ENCODE measurements at regions not wholly inside any gene's neighbourhood (a gene's known extent, or its start where the extent isn't known, plus 50 kb on each side); places are given as distances from the start of the nearest gene placed in this dataset.

DNA sequence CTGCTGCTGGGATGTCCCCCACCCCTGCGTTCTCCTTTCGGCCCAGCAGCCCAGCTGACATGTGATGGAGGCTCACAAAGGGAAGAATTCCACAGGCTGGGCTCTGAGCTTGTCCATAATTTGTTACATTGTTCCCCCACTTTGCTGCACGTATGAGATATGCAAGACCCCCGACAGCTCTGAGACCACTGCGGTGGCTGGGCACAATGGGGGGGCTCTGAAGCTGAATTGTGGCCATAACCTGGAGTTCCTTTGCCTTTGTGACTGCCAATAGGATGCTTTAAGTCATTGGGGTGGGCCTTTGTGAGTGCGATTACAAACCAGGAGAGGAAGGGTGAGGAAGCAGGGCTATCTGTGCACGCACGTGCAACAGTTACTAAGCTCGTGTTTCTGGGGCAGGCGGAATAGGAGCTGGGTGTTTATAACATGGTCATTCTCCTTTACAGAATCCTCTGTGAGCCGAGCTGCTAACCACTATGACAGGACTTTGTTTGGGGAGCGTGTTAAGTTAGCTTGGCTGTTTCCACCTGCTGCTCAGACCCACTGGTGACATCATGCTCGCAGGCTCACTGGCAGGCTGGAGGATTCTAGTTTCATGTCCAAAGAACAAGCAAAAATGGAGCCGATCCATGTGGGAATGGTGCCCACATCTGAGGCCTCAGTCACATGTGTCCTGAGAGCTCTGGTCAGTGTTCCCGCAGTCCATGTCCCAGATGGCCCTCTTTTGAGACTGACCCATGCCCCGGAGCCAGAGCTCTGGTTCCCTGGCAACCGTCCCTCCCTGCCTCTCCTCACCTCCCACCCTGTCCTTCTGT lies 208.3 kb upstream of the SALL1 start:
- DNase-seq, result no peak

GRCh38 chr16:51357839-51358238 lies 206.8 kb upstream of the SALL1 start:
- DNase-seq, result no peak

DNA sequence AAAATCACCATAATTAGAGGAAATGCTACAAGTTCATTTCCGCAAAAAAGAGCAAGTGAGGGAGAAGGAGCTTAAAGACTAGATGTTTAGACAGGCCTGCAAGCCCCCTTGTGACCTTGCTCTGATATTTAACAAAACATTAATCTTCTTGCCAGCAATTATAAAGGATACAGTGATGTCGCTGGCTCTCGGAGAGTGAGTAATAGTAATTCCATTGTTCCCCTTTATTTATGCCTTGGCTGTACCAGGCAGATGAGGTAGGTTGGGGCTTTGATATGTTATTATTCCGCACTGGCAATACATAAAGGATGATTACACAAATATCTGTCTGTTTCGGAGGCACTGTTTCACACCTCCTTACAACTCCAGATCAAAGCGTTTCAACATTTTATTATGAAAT lies 204.8 kb upstream of the SALL1 start:
- no peak for DNase-seq

DNA sequence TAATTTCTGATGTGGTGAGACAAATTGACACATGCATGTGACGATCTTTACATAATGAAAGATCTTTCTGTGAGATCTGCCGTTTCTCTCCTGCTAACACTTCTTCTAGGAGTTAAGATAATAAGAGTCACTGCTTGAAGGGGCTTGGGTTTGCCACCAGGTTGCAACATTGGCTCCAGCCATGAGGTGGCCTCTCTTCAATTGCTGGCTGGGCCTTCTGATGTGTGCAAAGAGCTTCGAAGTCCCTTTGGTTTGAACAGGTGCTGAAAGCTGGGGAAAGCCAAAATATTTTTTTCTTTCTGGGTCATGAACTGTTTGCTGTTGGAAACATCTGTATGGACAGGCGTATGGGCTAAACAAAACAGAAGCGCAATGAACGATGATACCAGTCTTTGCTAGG lies 204.1 kb upstream of the SALL1 start:
- no peak for DNase-seq

GRCh38 chr16:51353055-51353454 lies 202.0 kb upstream of the SALL1 start:
- DNase-seq, result no peak

DNA sequence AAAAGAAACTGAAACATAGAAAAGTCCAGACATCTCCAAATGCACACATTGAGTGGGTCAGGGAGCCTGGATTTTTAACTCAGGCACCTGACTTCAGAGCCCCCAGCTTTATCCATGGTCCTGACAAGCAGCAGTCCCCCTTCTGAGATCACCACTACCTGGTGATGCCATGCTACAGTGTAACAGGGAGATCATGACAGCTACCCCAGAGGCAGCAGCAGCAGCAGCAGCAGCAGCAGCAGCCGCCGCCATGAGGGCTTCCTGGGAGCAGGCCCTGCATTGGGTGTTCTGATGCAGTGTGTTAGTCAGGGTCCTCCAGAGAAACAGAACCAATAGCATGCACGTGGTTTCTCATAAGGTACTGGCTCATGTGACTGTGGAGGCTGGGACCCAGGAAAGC lies 198.6 kb upstream of the SALL1 start:
- no peak for DNase-seq

DNA sequence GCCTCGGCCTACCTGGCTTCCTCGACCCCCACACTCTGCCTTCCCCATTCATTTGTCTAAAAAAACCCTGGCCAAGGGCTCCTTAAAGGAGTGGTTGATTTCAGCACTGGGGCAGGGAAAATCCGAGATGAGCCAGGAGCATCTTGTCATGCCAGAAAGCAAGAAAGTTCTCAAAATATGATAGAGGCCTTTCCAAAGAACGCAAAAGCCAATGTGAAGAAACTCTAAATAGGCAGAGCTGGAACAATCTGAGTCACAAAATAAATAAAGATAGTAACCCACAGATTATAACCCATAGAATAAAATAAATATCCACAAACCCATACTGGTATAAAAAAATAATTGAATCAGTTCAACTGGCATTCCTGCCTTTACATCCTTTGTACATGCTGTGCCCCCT lies 192.3 kb upstream of the SALL1 start:
- DNase-seq, result no peak

DNA sequence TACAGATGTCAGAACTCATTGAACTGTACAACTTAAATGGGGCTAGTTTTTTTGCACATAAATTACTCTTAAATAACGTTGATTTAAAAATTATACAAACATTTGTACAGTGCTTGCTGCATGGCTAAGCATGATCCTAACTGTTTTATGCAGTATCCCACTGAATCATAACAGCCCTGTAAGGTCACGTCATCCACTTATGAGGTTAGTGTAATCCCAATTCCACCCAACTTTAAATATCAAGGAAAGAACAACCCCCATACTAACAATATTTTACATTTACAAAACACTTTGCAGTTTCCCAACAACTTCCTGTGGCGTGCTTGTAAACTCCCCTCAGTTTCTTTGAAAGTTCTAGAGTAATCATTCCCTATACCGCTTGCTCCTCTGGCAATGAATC lies 190.1 kb upstream of the SALL1 start:
- no peak for DNase-seq

DNA sequence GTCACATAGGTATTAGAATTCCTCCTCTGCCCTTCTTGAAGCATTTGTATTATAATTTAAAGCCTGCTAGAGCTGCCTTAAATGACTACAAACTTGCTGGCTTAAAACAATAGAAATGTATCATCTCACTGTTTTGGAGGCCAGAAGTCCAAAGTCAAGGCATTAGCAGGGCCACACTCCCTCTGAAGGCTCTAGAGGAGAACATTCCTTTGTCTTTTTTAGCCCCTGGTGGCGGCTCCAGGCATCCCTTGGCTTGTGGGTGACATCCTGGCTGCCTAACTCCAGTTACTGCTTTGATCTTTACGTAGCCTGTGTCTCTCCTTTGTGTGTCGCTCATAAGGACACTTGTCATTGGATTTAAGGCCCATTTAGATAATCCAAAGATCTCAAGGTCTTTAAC lies 186.6 kb upstream of the SALL1 start:
- no peak for DNase-seq

GRCh38 chr16:51328733-51329132 lies 177.7 kb upstream of the SALL1 start:
- DNase-seq, result no peak

DNA sequence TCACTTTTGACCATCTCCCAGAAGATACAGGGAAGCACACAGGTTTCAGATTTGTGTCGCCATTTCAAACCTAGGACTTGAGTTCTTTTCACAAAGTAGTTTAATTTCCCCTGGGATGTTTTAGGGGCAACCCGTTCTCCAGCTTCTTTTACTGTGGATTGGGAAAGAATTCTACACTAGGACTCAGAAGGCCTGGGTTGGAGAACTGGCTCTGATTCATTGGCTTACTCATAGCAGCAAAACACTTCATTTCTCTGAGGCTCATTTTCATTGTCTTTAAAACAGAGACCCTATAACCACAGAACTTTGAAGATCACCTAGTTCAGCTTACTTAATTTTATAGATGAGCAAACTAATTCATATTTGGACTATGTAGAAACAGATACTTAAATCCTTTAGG lies 175.9 kb upstream of the SALL1 start:
- no peak for DNase-seq

DNA sequence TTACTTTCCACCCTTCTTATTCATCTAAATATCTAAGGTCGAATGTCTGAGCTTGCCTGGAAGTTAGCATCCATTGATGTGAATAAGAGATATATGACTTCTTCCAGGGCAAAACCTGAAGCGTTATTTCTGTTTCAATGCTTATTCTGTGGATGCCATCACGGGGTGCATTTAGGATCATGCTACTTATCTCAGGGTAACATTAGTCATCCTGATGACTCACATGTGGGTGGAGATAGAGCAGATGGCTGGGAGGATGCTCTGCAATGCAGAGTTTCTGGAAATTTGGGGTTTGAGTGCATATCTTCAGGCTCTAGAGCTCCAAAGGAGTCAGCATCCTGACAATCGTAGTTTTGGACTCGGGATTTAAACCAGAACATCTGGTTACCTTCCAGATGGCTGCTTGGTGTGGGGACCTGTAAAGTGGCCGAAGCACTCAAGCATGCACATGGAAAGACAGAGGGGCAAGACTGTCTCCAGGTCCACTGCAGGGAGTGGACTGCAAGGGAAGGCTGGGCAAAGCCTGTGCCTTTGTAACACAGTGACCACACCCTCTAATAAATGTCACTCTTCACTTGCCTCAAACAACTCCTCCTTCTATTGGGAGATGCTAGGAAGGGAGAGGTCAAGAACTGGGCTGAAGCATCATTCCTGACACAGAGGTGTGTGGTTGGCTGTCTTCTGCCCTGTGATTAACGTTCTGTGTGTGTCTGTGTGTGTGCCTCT lies 175.2 kb upstream of the SALL1 start:
- no peak for DNase-seq

DNA sequence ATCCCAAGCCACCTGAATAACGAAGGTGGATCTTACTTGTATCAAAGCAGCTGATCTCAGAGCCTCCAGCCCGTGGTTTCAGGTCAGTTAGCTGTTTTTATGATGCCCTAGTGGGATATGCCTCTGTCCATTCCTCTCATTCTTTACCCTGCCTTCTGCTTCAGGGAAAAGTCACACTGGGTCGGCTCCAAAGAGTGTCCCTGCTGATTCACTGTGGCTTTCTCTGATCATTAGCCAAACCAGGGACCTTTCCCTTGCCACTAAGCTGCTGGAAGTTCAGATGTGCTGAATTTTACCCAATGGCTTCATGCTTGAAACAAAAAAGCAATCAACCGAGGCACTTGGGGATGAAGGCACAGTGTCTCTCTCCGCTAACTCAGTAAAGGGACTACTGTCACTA lies 170.2 kb upstream of the SALL1 start:
- DNase-seq, result no peak

GRCh38 chr16:51317575-51317974 lies 166.5 kb upstream of the SALL1 start:
- DNase-seq, result no peak

DNA sequence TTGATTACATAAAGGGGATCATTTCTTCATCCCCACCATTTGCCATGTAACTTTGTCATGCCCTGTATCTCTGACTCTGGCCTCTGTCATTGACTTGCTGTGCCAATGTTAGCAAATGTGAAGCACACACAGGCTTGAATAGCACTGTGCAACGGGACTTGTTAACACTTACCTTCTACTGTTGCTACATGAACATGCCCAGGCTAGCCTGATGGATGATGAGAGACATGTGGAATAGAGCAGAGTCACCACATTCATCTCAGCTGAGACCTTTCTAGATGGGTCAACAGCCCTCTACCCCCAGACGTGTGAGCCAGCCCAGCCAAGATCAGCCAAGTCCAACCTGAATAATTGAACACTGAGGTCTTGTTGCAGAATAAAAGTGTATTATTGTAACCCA lies 162.1 kb upstream of the SALL1 start:
- DNase-seq, result no peak

DNA sequence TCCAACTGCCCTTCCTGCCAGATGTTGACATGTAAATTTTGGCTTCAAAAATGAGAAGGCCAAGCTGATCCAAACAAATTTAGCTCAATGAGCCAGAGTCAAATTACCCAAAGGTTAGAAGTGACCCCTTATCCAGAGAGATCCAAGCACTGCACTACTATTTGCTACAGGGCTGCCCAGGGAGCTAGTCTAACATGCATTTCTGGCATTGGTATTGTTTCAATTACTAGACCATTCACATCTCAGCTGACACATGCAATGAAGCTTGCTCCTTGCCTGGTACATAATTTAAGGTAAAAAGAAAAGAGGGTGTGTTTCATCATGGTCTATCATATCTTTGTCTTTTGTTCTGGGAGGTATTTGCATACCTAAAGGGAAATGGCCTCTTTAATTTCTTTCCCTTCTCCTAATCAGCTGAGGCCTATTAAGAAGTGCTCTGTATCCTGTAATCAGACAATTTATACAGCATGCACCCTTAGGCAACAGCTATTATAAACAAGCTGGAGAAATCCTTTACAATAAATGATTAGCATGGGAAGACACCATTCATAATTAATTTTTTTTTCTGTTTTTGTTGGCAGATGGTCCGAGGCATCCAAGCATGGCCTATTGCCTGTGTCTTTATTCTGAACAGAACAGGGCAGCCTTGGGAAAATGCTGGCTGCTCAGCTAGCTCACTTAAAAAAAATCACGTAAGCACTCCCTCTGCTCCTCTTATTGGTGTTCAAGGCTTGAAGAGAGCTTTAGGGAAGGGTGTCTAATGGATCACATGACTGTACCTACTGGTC lies 161.5 kb upstream of the SALL1 start:
- DNase-seq, result peak; percentile 55

DNA sequence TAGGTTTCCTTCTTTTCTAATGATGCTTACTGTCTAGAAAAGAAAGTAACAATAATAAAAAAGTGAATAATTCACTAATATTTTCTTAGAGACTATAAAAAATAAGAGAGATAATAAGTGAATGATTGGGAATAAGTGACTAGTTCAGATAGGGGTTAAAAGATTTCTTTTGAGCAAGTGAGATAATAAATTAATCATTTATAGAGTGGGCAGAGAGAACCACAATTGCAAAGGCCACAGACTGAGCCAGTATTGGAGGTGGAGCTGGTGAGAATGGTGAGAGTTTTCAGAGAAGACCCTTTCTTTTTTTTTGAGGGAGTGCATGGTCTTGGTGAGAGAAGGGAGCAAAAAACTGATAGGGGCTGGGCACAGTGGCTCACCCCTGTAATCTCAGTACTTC lies 159.1 kb upstream of the SALL1 start:
- DNase-seq, result no peak

DNA sequence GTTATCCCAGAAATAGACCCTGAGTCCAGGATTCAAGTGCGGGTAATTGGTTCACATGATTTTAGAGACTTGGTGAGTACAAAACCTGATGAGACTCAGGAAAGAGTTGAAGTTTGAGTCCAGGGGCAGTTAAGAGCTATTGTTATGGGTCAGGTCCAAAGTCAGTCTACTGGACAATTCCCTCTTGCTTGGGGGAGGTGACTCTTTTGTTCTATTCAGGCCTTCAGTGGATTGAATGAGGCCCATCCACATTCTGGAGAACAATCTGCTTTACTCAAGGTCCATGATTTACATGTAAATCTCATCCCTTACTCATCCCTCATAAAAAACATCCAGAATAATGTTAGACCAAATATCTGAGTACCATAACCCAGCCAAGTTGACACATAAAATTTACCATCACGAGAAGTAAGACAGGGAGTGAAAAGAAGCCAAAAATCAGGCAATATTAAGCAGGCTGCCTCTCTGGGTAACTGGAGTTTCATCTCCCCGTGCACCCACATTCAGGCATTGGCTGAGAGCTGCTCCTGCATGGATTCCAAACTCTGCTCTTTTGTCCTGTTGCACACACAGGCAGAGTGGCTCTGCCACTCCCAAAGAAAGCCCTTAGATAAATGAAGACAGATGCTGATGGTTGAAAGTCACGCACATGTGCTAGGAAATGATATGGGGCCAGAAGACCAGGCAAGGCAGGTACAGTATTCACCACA lies 156.0 kb upstream of the SALL1 start:
- DNase-seq, result no peak

DNA sequence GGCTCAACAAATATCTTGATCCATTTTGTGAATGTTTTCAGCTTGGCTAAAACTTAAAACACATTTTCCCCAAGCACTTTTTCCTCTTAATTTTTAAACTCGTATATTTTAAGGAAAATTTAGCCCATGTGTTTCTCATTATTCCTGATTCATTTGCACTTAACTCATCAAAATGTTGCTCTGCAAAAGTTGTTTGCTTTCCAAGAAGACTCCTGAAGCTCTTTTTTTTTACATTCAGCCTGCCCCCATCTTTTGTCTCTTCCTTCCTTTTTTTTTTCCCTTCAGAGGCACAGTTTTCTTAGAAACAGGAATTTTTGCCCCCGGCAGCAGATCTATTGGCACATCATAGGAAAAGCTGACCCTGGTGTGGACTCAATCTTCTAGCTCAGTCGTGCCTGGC lies 155.0 kb upstream of the SALL1 start:
- no peak for DNase-seq

DNA sequence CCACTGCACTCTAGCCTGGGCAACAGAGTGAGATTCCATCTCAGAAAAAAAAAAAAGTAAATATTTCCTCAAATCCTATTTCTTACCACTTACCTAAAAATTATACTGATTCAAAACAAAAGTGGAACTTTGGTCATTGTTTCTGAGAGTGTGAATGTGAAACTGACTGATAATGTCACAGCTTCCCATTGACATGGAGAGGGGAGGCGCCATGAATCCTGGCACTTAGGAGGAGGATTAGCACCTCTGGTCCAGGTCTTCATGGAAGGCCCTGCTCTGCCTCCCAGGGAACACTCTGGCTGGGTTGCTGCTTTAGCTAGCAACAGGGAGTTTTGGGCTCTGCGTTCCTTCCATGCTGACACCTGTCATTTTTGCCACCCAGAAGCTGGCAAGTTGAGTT lies 154.3 kb upstream of the SALL1 start:
- no peak for DNase-seq

DNA sequence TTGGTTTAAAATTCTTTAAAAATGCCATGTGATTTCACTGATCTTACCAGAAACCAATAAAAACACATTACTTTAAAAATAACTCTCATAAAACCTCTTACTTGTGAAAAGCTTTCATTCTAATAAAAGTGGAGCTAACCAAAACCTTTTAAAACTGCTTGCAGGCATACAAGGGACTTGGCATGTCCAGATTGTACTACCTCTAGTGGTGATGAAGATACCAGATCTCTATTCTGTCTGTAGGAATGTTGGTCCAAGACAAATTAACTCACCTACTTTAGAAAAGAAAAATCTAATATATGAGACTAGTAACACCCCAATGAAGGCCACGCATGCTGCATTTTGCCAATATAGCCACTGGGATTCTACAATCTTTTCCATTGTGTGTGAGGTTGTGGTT lies 151.0 kb upstream of the SALL1 start:
- DNase-seq, result no peak

DNA sequence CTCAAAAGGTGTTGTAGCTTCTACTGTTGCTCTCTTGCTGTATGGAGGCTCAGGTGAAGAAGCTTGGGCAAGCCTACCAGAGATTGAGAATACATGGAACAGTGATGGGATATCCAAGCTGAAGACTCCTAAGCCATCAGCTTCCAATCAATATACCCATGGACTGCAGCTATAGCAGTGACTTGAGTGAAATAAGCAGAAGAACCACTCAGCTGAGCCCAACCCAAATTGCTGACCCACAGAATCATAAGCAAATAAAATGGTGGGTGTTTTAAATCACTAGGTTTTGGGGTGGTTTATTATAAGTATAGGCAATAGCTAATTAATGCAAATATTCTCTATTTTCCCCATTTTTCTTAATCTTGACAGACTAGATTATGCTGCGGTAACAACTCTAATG lies 147.7 kb upstream of the SALL1 start:
- DNase-seq, result no peak

All from NCI-H1436 treated with DMSO at 0.1 percent for 48 hours (cell line).